ENCODE measurements at regions not wholly inside any gene's neighbourhood (a gene's known extent, or its start where the extent isn't known, plus 50 kb on each side); places are given as distances from the start of the nearest gene placed in this dataset.

DNA sequence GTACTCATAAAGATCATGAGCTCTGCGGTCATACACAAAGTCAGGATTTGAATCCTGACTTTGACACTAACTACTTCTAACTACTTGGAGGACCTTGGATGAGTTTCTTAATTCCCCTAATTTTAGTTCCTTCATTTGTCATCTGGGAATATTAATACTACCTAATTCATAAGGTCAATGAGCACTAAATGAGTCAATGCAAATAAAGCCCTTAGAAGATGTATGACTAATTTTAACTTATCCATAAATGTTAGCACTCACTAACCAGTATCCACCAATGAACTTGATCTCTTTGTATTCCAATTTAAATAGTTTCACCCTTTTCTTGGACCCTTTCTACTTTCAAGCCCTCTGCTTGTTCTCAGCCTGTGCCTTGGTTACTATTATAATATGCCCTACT is 1106.4 kb downstream of the CDH18 start:
- H2AK5ac ChIP-seq (ENCODE audit: low read depth, low read length) = no peak overlapping the region
- H3K27ac ChIP-seq (ENCODE audit: insufficient read depth, low read length) = no peak overlapping the region
- H3K9ac ChIP-seq (ENCODE audit: low read depth, low read length) = no peak overlapping the region
- H4K8ac ChIP-seq (ENCODE audit: low read depth in 2 of 2, low read length in 2 of 2) = no peak overlapping the region
- ChIA-PET POLR2A (ENCODE audit: unreplicated experiment) (no interaction called here), CTCF (interaction anchor here (0.6 kb wide), 1 partner anchor 123 kb away, joined by 4 read pairs; no protein-coding TSS in a partner anchor)
- no peak overlapping the region for H3K56ac ChIP-seq (ENCODE audit: extremely low read depth, insufficient read depth, low read length)
- in situ Hi-C loops (cut with MboI; ENCODE audit: low sequenced_read_pairs) = no loop called here
- ATAC-seq (ENCODE audit: low read depth) = no peak
- intact Hi-C loops (cut with micrococcal nuclease) = no loop called here
- no peak overlapping the region for H3K18ac ChIP-seq (ENCODE audit: low read depth, low read length)
- H3K4me2 ChIP-seq (ENCODE audit: low read depth, low read length) = no peak overlapping the region
- no peaks in the 10 kb centered on the region for H3K36me3 ChIP-seq (ENCODE audit: control insufficient read depth, insufficient read depth, low read length)
- no peak overlapping the region for H2BK15ac ChIP-seq (ENCODE audit: low read depth, low read length)
- no peaks in the 10 kb centered on the region for H3K9me1 ChIP-seq (ENCODE audit: insufficient read depth, low read length)
- H4K5ac ChIP-seq (ENCODE audit: low read depth, low read length) = no peak overlapping the region
- H2AK9ac ChIP-seq (replicated peaks; ENCODE audit: low read depth, low read length, poor library complexity) = no peak overlapping the region
- no peaks in the 10 kb centered on the region for H3K4me1 ChIP-seq (ENCODE audit: control insufficient read depth, insufficient read depth, low read length)
- 0 out of 2 replicates have a peak, but pooled peaks cover 4% of the 10 kb centered on the region for H3K9me3 ChIP-seq (ENCODE audit: control insufficient read depth, insufficient read depth, low read length)
- H2BK120ac ChIP-seq (ENCODE audit: low read depth, low read length) = no peak overlapping the region
- H3K14ac ChIP-seq (replicated peaks; ENCODE audit: low read depth, low read length) = no peak overlapping the region
- dilution Hi-C loops (cut with HindIII; ENCODE audit: low sequenced_read_pairs, unreplicated experiment) = no loop called here
- H4K20me1 ChIP-seq (ENCODE audit: insufficient read depth, low read length) = no peaks in the 10 kb centered on the region
- TF ChIP-seq CEBPB (IDR thresholded peaks at IDR 0.05; ENCODE audit: low read depth, low read length) = no peak
- no peak for TF ChIP-seq RCOR1 (IDR thresholded peaks at IDR 0.05; ENCODE audit: insufficient replicate concordance, low read length)
- TF ChIP-seq, protein P1, sequence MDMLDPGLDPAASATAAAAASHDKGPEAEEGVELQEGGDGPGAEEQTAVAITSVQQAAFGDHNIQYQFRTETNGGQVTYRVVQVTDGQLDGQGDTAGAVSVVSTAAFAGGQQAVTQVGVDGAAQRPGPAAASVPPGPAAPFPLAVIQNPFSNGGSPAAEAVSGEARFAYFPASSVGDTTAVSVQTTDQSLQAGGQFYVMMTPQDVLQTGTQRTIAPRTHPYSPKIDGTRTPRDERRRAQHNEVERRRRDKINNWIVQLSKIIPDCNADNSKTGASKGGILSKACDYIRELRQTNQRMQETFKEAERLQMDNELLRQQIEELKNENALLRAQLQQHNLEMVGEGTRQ (IDR thresholded peaks at IDR 0.05; ENCODE audit: low read depth, low read length) = no peak
- TF ChIP-seq, protein P2, sequence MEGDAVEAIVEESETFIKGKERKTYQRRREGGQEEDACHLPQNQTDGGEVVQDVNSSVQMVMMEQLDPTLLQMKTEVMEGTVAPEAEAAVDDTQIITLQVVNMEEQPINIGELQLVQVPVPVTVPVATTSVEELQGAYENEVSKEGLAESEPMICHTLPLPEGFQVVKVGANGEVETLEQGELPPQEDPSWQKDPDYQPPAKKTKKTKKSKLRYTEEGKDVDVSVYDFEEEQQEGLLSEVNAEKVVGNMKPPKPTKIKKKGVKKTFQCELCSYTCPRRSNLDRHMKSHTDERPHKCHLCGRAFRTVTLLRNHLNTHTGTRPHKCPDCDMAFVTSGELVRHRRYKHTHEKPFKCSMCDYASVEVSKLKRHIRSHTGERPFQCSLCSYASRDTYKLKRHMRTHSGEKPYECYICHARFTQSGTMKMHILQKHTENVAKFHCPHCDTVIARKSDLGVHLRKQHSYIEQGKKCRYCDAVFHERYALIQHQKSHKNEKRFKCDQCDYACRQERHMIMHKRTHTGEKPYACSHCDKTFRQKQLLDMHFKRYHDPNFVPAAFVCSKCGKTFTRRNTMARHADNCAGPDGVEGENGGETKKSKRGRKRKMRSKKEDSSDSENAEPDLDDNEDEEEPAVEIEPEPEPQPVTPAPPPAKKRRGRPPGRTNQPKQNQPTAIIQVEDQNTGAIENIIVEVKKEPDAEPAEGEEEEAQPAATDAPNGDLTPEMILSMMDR (conservative IDR thresholded peaks at IDR 0.05; ENCODE audit: low read depth, low read length) = no peak
- TF ChIP-seq, protein P3, sequence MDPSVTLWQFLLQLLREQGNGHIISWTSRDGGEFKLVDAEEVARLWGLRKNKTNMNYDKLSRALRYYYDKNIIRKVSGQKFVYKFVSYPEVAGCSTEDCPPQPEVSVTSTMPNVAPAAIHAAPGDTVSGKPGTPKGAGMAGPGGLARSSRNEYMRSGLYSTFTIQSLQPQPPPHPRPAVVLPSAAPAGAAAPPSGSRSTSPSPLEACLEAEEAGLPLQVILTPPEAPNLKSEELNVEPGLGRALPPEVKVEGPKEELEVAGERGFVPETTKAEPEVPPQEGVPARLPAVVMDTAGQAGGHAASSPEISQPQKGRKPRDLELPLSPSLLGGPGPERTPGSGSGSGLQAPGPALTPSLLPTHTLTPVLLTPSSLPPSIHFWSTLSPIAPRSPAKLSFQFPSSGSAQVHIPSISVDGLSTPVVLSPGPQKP (IDR thresholded peaks at IDR 0.05; ENCODE audit: borderline replicate concordance, low read depth, low read length) = no peak
- no peak for TF ChIP-seq FOS (IDR thresholded peaks at IDR 0.05; ENCODE audit: low read depth, low read length)
- no peak for TF ChIP-seq POLR2A (IDR thresholded peaks at IDR 0.05; ENCODE audit: low read depth, low read length)
- no peak for TF ChIP-seq SMC3 (IDR thresholded peaks at IDR 0.05; ENCODE audit: low read depth, low read length)
- H4K91ac ChIP-seq (ENCODE audit: insufficient read depth, low read depth, low read length) = no peak overlapping the region
- no peak overlapping the region for H3K23ac ChIP-seq (ENCODE audit: low read depth, low read length)
- H2BK5ac ChIP-seq (ENCODE audit: low read depth, low read length, poor library complexity, severe bottlenecking) = no peak overlapping the region
- WGBS, 2 experiments (ENCODE audit: extremely low coverage in 2 of 2, insufficient read length in 1 of 2) = no CpG with 5 or more reads among the region's 1 CpG
- H2BK20ac ChIP-seq (ENCODE audit: low read depth, low read length) = no peak overlapping the region
- no peak overlapping the region for H3K4ac ChIP-seq (ENCODE audit: low read depth, low read length)
- no peak overlapping the region for H3K4me3 ChIP-seq (ENCODE audit: insufficient read depth, low read depth, low read length)
- H3K27me3 ChIP-seq (ENCODE audit: control insufficient read depth, insufficient read depth, low read length) = no peaks in the 10 kb centered on the region
- no peak for DNase-seq
- BruUV-seq (replicated peaks) = no TSS peak
- H2AFZ ChIP-seq (replicated peaks; ENCODE audit: low read length, poor library complexity) = no peak overlapping the region
- H3K79me1 ChIP-seq (ENCODE audit: low read depth in 1 of 2, low read length in 2 of 2) = no peaks in the 10 kb centered on the region

All from IMR-90 (cell line).